ENCODE measurements at regions not wholly inside any gene's neighbourhood (a gene's known extent, or its start where the extent isn't known, plus 50 kb on each side); places are given as distances from the start of the nearest gene placed in this dataset.

DNA sequence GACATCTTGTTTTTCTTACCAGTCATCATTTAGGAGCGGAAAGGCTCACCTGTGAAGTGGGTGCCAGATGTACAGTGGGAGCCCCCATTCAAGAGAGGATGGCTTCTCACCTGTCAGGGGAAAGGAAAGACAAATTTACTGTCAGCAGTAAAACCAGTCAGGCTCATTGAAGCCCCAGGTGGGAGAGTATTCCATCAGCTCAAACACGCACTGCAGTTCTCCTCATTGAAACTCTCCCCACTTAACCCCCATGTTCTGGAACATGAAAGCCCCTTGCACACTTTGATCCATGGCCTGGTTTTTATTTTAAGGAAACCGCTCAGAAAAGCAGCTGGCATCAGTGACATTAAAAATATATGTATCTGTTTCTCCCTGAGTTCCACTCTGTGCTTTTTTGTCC lies 401.1 kb upstream of the ZNF507 start:
- Histone ChIP-seq H3K4me3 (no peak overlapping the region), H3K4me1 (no peaks in the 10 kb centered on the region), H3K36me3 (no peaks in the 10 kb centered on the region), H3K9me3 (no peaks in the 10 kb centered on the region), H3K27me3 (no peaks in the 10 kb centered on the region), H3K27ac (no peak overlapping the region)
- ATAC-seq (ENCODE audit: low FRiP score in 2 of 2): no peak
- 84 to 97% methylated on average over 3 of the region's 3 CpGs for WGBS, 2 donors
- DNase-seq: no peak
- no peak for TF ChIP-seq CTCF (IDR thresholded peaks at IDR 0.05)

DNA sequence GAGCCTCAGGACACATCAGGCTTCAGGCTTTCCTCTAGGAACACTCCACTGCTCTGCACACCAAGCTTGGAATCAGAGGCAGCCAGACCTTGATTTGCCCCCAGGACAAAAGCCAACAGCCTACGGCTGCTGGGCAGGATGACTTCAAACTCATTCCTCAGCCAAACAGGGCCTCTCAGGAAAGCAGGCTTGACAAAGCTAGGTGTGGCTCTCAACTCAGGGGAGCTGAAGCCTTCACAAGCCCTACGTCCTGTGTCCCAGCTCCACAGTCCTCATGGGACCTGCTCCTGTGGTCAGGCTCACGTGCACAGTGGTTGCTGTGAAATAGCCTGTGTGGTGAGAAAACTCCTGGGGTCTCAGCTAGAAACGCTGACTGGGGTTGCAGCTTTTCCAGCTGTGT lies 398.9 kb upstream of the ZNF507 start:
- H3K27ac ChIP-seq: no peak overlapping the region
- ATAC-seq (ENCODE audit: low FRiP score in 2 of 2) (no peak), DNase-seq (no peak)
- no peaks in the 10 kb centered on the region for H3K27me3 ChIP-seq
- no peaks in the 10 kb centered on the region for H3K4me1 ChIP-seq
- TF ChIP-seq CTCF (IDR thresholded peaks at IDR 0.05): no peak
- TF ChIP-seq EP300 (IDR thresholded peaks at IDR 0.05): no peak
- TF ChIP-seq POLR2AphosphoS5 (IDR thresholded peaks at IDR 0.05): no peak
- TF ChIP-seq POLR2A (IDR thresholded peaks at IDR 0.05): no peak
- no peak overlapping the region for H3K4me3 ChIP-seq
- WGBS, 2 donors: 34 to 56% methylated on average over 3 to 4 of the region's 4 CpGs
- H3K9me3 ChIP-seq: no peaks in the 10 kb centered on the region
- H3K36me3 ChIP-seq: no peaks in the 10 kb centered on the region

GRCh38 chr19:31947436-31948115 lies 397.8 kb upstream of the ZNF507 start:
- WGBS, 2 donors: 88 to 93% methylated on average over 16 to 17 of the region's 17 CpGs
- H3K4me1 ChIP-seq: no peaks in the 10 kb centered on the region
- no peak overlapping the region for H3K27ac ChIP-seq
- peak in 1 of 2 donors; percentile 25 for DNase-seq
- ATAC-seq (ENCODE audit: low FRiP score in 2 of 2): no peak
- no peak for TF ChIP-seq POLR2A (IDR thresholded peaks at IDR 0.05)
- TF ChIP-seq POLR2AphosphoS5 (IDR thresholded peaks at IDR 0.05): no peak
- TF ChIP-seq CTCF (IDR thresholded peaks at IDR 0.05): no peak
- no peak for TF ChIP-seq EP300 (IDR thresholded peaks at IDR 0.05)
- no peaks in the 10 kb centered on the region for H3K9me3 ChIP-seq
- no peaks in the 10 kb centered on the region for H3K27me3 ChIP-seq
- H3K4me3 ChIP-seq: no peak overlapping the region
- H3K36me3 ChIP-seq: no peaks in the 10 kb centered on the region

DNA sequence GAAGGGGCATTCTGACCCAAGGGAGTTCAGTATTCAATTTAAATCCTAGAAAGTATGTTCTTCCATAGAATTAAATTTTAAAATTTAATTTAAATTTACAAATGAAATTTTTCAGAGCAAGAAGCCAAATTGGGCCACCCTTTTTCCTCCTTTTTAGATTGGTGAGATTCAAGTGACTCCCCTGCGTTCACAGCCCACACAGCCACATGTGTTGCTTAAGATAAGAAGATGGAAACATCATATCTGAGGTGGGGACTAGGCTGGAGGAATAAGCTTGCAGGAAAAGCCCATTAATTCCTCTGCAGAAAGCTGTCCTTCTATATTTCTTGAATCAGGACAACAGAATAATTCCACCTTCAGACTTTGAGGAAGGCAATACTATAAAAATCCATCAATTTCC lies 392.7 kb upstream of the ZNF507 start:
- Histone ChIP-seq H3K9me3 (no peaks in the 10 kb centered on the region), H3K4me3 (no peak overlapping the region), H3K27ac (no peak overlapping the region), H3K4me1 (no peaks in the 10 kb centered on the region), H3K36me3 (no peaks in the 10 kb centered on the region), H3K27me3 (no peaks in the 10 kb centered on the region)
- TF ChIP-seq POLR2A (IDR thresholded peaks at IDR 0.05): no peak
- no peak for TF ChIP-seq EP300 (IDR thresholded peaks at IDR 0.05)
- TF ChIP-seq POLR2AphosphoS5 (IDR thresholded peaks at IDR 0.05): no peak
- TF ChIP-seq CTCF (IDR thresholded peaks at IDR 0.05): no peak
- DNase-seq (no peak), ATAC-seq (ENCODE audit: low FRiP score in 2 of 2) (no peak)
- 67 to 88% methylated on average over 1 of the region's 1 CpG for WGBS, 2 donors

DNA sequence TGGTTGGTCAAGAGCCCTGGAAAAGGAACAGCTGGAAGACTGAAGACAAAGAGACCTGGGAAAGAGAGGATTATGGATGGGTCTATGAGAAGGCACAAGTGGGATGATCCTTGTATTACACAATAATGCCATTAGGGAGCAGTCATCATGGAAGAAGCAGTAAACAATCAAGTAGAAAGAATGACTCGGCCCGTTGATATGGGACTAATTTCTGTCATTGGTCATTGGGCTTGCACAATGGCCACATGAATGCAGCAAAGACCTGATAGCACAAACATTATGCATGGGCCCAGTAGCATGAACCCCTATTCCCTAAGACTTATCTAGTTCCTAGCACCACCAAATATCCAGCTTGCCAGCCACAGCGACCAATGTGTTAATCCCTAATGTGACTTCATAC lies 390.3 kb upstream of the ZNF507 start:
- Histone ChIP-seq H3K4me3 (no peak overlapping the region), H3K27me3 (no peaks in the 10 kb centered on the region), H3K36me3 (no peaks in the 10 kb centered on the region), H3K27ac (no peak overlapping the region), H3K9me3 (no peaks in the 10 kb centered on the region), H3K4me1 (no peaks in the 10 kb centered on the region)
- WGBS, 2 donors: 87 to 94% methylated on average over 3 of the region's 3 CpGs
- DNase-seq: no peak
- TF ChIP-seq CTCF (IDR thresholded peaks at IDR 0.05) (no peak), POLR2A (IDR thresholded peaks at IDR 0.05) (no peak), EP300 (IDR thresholded peaks at IDR 0.05) (no peak), POLR2AphosphoS5 (IDR thresholded peaks at IDR 0.05) (no peak)
- ATAC-seq (ENCODE audit: low FRiP score in 2 of 2): no peak

Data from upper lobe of left lung (tissue), 6 donors.